ENCODE measurements at regions not wholly inside any gene's neighbourhood (a gene's known extent, or its start where the extent isn't known, plus 50 kb on each side); places are given as distances from the start of the nearest gene placed in this dataset.

GRCh38 chr2:88835726-88836125 is 144.3 kb downstream of the RPIA start:
- Mint-ChIP-seq H3K4me3 (no peak overlapping the region), H3K27me3 (ENCODE audit: insufficient read depth, low read depth, poor library complexity) (no peaks in the 10 kb centered on the region), H3K4me1 (no peaks in the 10 kb centered on the region), H3K9me3 (no peaks in the 10 kb centered on the region), H3K36me3 (ENCODE audit: low read depth) (no peaks in the 10 kb centered on the region), H3K27ac (no peak overlapping the region)
- no peaks in the 10 kb centered on the region for H3K4me1 ChIP-seq (ENCODE audit: insufficient read depth)
- no peak for DNase-seq (ENCODE audit: low spot score)
- no peaks in the 10 kb centered on the region for H3F3A ChIP-seq (replicated peaks; ENCODE audit: low read depth)
- H3K9me2 ChIP-seq (ENCODE audit: insufficient read depth), result no peaks in the 10 kb centered on the region; the same call in 1 of the 2 replicates
- no peak for ATAC-seq
- no peak overlapping the region for H3K27ac ChIP-seq (ENCODE audit: low read depth)
- H3K36me3 ChIP-seq (ENCODE audit: insufficient read depth), result no peaks in the 10 kb centered on the region
- TF ChIP-seq JUNB (IDR thresholded peaks at IDR 0.05; ENCODE audit: unreplicated experiment) (no peak), STAT1 (IDR thresholded peaks at IDR 0.05; ENCODE audit: unreplicated experiment) (no peak), ETS1 (IDR thresholded peaks at IDR 0.05) (no peak), EZH2phosphoT487 (IDR thresholded peaks at IDR 0.05; ENCODE audit: unreplicated experiment) (no peak), ZNF331 (CRISPR knock-in tag; IDR thresholded peaks at IDR 0.05; ENCODE audit: low read depth) (no peak), ZNF114 (CRISPR knock-in tag; IDR thresholded peaks at IDR 0.05) (no peak), NANOG (IDR thresholded peaks at IDR 0.05; ENCODE audit: borderline replicate concordance) (no peak), CREB1 (CRISPR knock-in tag; IDR thresholded peaks at IDR 0.05; ENCODE audit: low read depth) (no peak), POLR2AphosphoS5 (IDR thresholded peaks at IDR 0.05; ENCODE audit: low read depth) (no peak), EZH2 (IDR thresholded peaks at IDR 0.05; ENCODE audit: low read depth, unreplicated experiment) (no peak)
- TF ChIP-seq, protein P1, sequence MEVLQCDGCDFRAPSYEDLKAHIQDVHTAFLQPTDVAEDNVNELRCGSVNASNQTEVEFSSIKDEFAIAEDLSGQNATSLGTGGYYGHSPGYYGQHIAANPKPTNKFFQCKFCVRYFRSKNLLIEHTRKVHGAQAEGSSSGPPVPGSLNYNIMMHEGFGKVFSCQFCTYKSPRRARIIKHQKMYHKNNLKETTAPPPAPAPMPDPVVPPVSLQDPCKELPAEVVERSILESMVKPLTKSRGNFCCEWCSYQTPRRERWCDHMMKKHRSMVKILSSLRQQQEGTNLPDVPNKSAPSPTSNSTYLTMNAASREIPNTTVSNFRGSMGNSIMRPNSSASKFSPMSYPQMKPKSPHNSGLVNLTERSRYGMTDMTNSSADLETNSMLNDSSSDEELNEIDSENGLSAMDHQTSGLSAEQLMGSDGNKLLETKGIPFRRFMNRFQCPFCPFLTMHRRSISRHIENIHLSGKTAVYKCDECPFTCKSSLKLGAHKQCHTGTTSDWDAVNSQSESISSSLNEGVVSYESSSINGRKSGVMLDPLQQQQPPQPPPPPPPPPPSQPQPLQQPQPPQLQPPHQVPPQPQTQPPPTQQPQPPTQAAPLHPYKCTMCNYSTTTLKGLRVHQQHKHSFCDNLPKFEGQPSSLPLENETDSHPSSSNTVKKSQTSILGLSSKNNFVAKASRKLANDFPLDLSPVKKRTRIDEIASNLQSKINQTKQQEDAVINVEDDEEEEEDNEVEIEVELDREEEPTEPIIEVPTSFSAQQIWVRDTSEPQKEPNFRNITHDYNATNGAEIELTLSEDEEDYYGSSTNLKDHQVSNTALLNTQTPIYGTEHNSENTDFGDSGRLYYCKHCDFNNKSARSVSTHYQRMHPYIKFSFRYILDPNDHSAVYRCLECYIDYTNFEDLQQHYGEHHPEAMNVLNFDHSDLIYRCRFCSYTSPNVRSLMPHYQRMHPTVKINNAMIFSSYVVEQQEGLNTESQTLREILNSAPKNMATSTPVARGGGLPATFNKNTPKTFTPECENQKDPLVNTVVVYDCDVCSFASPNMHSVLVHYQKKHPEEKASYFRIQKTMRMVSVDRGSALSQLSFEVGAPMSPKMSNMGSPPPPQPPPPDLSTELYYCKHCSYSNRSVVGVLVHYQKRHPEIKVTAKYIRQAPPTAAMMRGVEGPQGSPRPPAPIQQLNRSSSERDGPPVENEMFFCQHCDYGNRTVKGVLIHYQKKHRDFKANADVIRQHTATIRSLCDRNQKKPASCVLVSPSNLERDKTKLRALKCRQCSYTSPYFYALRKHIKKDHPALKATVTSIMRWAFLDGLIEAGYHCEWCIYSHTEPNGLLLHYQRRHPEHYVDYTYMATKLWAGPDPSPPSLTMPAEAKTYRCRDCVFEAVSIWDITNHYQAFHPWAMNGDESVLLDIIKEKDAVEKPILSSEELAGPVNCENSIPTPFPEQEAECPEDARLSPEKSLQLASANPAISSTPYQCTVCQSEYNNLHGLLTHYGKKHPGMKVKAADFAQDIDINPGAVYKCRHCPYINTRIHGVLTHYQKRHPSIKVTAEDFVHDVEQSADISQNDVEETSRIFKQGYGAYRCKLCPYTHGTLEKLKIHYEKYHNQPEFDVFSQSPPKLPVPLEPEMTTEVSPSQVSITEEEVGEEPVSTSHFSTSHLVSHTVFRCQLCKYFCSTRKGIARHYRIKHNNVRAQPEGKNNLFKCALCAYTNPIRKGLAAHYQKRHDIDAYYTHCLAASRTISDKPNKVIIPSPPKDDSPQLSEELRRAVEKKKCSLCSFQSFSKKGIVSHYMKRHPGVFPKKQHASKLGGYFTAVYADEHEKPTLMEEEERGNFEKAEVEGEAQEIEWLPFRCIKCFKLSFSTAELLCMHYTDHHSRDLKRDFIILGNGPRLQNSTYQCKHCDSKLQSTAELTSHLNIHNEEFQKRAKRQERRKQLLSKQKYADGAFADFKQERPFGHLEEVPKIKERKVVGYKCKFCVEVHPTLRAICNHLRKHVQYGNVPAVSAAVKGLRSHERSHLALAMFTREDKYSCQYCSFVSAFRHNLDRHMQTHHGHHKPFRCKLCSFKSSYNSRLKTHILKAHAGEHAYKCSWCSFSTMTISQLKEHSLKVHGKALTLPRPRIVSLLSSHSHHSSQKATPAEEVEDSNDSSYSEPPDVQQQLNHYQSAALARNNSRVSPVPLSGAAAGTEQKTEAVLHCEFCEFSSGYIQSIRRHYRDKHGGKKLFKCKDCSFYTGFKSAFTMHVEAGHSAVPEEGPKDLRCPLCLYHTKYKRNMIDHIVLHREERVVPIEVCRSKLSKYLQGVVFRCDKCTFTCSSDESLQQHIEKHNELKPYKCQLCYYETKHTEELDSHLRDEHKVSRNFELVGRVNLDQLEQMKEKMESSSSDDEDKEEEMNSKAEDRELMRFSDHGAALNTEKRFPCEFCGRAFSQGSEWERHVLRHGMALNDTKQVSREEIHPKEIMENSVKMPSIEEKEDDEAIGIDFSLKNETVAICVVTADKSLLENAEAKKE (CRISPR knock-in tag; IDR thresholded peaks at IDR 0.05), result no peak
- TF ChIP-seq, protein P2, sequence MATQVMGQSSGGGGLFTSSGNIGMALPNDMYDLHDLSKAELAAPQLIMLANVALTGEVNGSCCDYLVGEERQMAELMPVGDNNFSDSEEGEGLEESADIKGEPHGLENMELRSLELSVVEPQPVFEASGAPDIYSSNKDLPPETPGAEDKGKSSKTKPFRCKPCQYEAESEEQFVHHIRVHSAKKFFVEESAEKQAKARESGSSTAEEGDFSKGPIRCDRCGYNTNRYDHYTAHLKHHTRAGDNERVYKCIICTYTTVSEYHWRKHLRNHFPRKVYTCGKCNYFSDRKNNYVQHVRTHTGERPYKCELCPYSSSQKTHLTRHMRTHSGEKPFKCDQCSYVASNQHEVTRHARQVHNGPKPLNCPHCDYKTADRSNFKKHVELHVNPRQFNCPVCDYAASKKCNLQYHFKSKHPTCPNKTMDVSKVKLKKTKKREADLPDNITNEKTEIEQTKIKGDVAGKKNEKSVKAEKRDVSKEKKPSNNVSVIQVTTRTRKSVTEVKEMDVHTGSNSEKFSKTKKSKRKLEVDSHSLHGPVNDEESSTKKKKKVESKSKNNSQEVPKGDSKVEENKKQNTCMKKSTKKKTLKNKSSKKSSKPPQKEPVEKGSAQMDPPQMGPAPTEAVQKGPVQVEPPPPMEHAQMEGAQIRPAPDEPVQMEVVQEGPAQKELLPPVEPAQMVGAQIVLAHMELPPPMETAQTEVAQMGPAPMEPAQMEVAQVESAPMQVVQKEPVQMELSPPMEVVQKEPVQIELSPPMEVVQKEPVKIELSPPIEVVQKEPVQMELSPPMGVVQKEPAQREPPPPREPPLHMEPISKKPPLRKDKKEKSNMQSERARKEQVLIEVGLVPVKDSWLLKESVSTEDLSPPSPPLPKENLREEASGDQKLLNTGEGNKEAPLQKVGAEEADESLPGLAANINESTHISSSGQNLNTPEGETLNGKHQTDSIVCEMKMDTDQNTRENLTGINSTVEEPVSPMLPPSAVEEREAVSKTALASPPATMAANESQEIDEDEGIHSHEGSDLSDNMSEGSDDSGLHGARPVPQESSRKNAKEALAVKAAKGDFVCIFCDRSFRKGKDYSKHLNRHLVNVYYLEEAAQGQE (IDR thresholded peaks at IDR 0.05; ENCODE audit: unreplicated experiment), result no peak
- TF ChIP-seq, protein P3, sequence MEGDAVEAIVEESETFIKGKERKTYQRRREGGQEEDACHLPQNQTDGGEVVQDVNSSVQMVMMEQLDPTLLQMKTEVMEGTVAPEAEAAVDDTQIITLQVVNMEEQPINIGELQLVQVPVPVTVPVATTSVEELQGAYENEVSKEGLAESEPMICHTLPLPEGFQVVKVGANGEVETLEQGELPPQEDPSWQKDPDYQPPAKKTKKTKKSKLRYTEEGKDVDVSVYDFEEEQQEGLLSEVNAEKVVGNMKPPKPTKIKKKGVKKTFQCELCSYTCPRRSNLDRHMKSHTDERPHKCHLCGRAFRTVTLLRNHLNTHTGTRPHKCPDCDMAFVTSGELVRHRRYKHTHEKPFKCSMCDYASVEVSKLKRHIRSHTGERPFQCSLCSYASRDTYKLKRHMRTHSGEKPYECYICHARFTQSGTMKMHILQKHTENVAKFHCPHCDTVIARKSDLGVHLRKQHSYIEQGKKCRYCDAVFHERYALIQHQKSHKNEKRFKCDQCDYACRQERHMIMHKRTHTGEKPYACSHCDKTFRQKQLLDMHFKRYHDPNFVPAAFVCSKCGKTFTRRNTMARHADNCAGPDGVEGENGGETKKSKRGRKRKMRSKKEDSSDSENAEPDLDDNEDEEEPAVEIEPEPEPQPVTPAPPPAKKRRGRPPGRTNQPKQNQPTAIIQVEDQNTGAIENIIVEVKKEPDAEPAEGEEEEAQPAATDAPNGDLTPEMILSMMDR (conservative IDR thresholded peaks at IDR 0.05; ENCODE audit: low read depth in 2 of 2), result no peak
- no peak overlapping the region for H3K4me2 ChIP-seq
- no peaks in the 10 kb centered on the region for H4K20me1 ChIP-seq (replicated peaks; ENCODE audit: insufficient read depth)
- H2AFZ ChIP-seq, result no peak overlapping the region
- no peaks in the 10 kb centered on the region for H3K27me3 ChIP-seq (ENCODE audit: insufficient read depth)
- no peaks in the 10 kb centered on the region for H3K79me2 ChIP-seq (replicated peaks; ENCODE audit: insufficient read depth)
- no peak overlapping the region for H3K4me3 ChIP-seq
